PC-9 (cell line): ENCODE measurements at regions not wholly inside any gene's neighbourhood (a gene's known extent, or its start where the extent isn't known, plus 50 kb on each side); places are given as distances from the start of the nearest gene placed in this dataset.

Experiments
- CTCF ChIP-seq: fragments of 200-600 bp; sonication (generic); conservative IDR thresholded peaks from 2 replicates; pipeline ENCODE4 v1.6.1; 2017; ENCODE audit warnings: mixed run types, antibody characterized with exemption, mild to moderate bottlenecking, moderate library complexity
- EZH2 ChIP-seq: fragments of 200-600 bp; sonication (generic); IDR thresholded peaks from 2 replicates; pipeline ENCODE4 v1.8.0; 2017; ENCODE audit warnings: antibody characterized with exemption, low read depth

GRCh38 chr2:7182525-7182924, 265.3 kb downstream of the RNF144A start:
- TF ChIP-seq CTCF (no peak), EZH2 (no peak)
